ENCODE measurements at regions not wholly inside any gene's neighbourhood (a gene's known extent, or its start where the extent isn't known, plus 50 kb on each side); places are given as distances from the start of the nearest gene placed in this dataset.

GRCh38 chr1:191907121-191907520 lies 251.1 kb upstream of the RGS18 start:
- TF ChIP-seq POLR2AphosphoS5 (IDR thresholded peaks at IDR 0.05), result no peak
- TF ChIP-seq CTCF (IDR thresholded peaks at IDR 0.05), result no peak
- TF ChIP-seq POLR2A (IDR thresholded peaks at IDR 0.05), result no peak
- Histone ChIP-seq H3K4me1 (no peaks in the 10 kb centered on the region), H3K4me3 (no peak overlapping the region), H3K27ac (no peak overlapping the region), H3K9me3 (no peaks in the 10 kb centered on the region), H3K27me3 (no peaks in the 10 kb centered on the region), H3K36me3 (no peaks in the 10 kb centered on the region)
- intact Hi-C loops (cut with DNase I; ENCODE audit: low total_unique reads), result no loop called here
- DNase-seq (ENCODE audit: low spot score in 2 of 2), result no peak

- Histone ChIP-seq H3K36me3 (no peaks in the 10 kb centered on the region), H3K27me3 (no peaks in the 10 kb centered on the region), H3K27ac (no peak overlapping the region), H3K4me1 (no peaks in the 10 kb centered on the region), H3K4me3 (no peak overlapping the region), H3K9me3 (no peaks in the 10 kb centered on the region)
- intact Hi-C loops (cut with DNase I; ENCODE audit: low total_unique reads), result no loop called here
- TF ChIP-seq CTCF (IDR thresholded peaks at IDR 0.05) (no peak), POLR2A (IDR thresholded peaks at IDR 0.05) (no peak), POLR2AphosphoS5 (IDR thresholded peaks at IDR 0.05) (no peak)
- DNase-seq (ENCODE audit: low spot score in 2 of 2), result no peak
Measured at GRCh38 chr1:191910245-191910644, 248.0 kb upstream of the RGS18 start.

- H3K36me3 ChIP-seq, result no peaks in the 10 kb centered on the region
- no peaks in the 10 kb centered on the region for H3K27me3 ChIP-seq
- no peak overlapping the region for H3K27ac ChIP-seq
- no peaks in the 10 kb centered on the region for H3K4me1 ChIP-seq
- TF ChIP-seq POLR2A (IDR thresholded peaks at IDR 0.05), result no peak
- TF ChIP-seq CTCF (IDR thresholded peaks at IDR 0.05), result no peak
- no peak for TF ChIP-seq POLR2AphosphoS5 (IDR thresholded peaks at IDR 0.05)
- H3K4me3 ChIP-seq, result no peak overlapping the region
- no peaks in the 10 kb centered on the region for H3K9me3 ChIP-seq
- no peak for DNase-seq (ENCODE audit: low spot score in 2 of 2)
- intact Hi-C loops (cut with DNase I; ENCODE audit: low total_unique reads), result no loop called here
Measured at GRCh38 chr1:191912517-191912916, 245.7 kb upstream of the RGS18 start.

- H3K4me3 ChIP-seq, result no peak overlapping the region
- H3K9me3 ChIP-seq, result no peaks in the 10 kb centered on the region
- no peaks in the 10 kb centered on the region for H3K27me3 ChIP-seq
- intact Hi-C loops (cut with DNase I; ENCODE audit: low total_unique reads), result no loop called here
- H3K27ac ChIP-seq, result no peak overlapping the region
- no peak for DNase-seq (ENCODE audit: low spot score in 2 of 2)
- TF ChIP-seq POLR2A (IDR thresholded peaks at IDR 0.05), result no peak
- TF ChIP-seq CTCF (IDR thresholded peaks at IDR 0.05), result no peak
- TF ChIP-seq POLR2AphosphoS5 (IDR thresholded peaks at IDR 0.05), result no peak
- no peaks in the 10 kb centered on the region for H3K4me1 ChIP-seq
- no peaks in the 10 kb centered on the region for H3K36me3 ChIP-seq
Measured at GRCh38 chr1:191913260-191913977, 244.8 kb upstream of the RGS18 start.

GRCh38 chr1:191929383-191929782 lies 228.9 kb upstream of the RGS18 start:
- H3K4me3 ChIP-seq, result no peak overlapping the region
- H3K36me3 ChIP-seq, result no peaks in the 10 kb centered on the region
- no peaks in the 10 kb centered on the region for H3K4me1 ChIP-seq
- intact Hi-C loops (cut with DNase I; ENCODE audit: low total_unique reads), result no loop called here
- no peak for TF ChIP-seq CTCF (IDR thresholded peaks at IDR 0.05)
- no peak for TF ChIP-seq POLR2AphosphoS5 (IDR thresholded peaks at IDR 0.05)
- no peak for TF ChIP-seq POLR2A (IDR thresholded peaks at IDR 0.05)
- DNase-seq (ENCODE audit: low spot score in 2 of 2), result no peak
- no peak overlapping the region for H3K27ac ChIP-seq
- no peaks in the 10 kb centered on the region for H3K9me3 ChIP-seq
- H3K27me3 ChIP-seq, result no peaks in the 10 kb centered on the region
